HEK293 (cell line): ENCODE measurements at regions not wholly inside any gene's neighbourhood (a gene's known extent, or its start where the extent isn't known, plus 50 kb on each side); places are given as distances from the start of the nearest gene placed in this dataset.
"Not testable (repeated sequence)": the region's sequence is repeated elsewhere in the genome, so short reads cannot be mapped to it uniquely, and the experiment has no call there.

ENCODE experiments used
- BCL11A ChIP-seq: fragments of 450-650 bp; formaldehyde crosslinking; IDR thresholded peaks from 2 replicates; pipeline ENCODE4 v1.5.1; 2016; ENCODE audit warnings: low read depth, missing biosample characterization, missing genetic modification characterization
- CTCF ChIP-seq: fragments of 450-650 bp; formaldehyde crosslinking; IDR thresholded peaks from 2 replicates; pipeline ENCODE4 v1.5.1; 2016; ENCODE audit warnings: missing biosample characterization, missing genetic modification characterization
- ZNF174 ChIP-seq: fragments of 450-650 bp; formaldehyde crosslinking; IDR thresholded peaks from 2 replicates; pipeline ENCODE4 v1.5.0; 2017; ENCODE audit warnings: missing biosample characterization, mild to moderate bottlenecking, missing genetic modification characterization
- ZNF398 ChIP-seq: fragments of 450-650 bp; formaldehyde crosslinking; IDR thresholded peaks from 2 replicates; pipeline ENCODE4 v1.5.1; 2017; ENCODE audit warnings: missing biosample characterization, missing genetic modification characterization
- TF ChIP-seq, protein P1 (sequence below): fragments of 450-650 bp; formaldehyde crosslinking; IDR thresholded peaks from 2 replicates; pipeline ENCODE4 v1.5.1; 2016; ENCODE audit warnings: missing biosample characterization, missing genetic modification characterization
- TF ChIP-seq, protein P2 (sequence below): fragments of 450-650 bp; formaldehyde crosslinking; IDR thresholded peaks from 2 replicates; pipeline ENCODE4 v1.5.1; 2016; ENCODE audit warnings: missing biosample characterization, missing genetic modification characterization

GRCh38 chr21:41610840-41611115 is 102.8 kb upstream of the TMPRSS2 start:
- TF ChIP-seq CTCF (tag by site-specific recombination); ZNF398; ZNF174 (tag by site-specific recombination); BCL11A (tag by site-specific recombination): not testable (repeated sequence)
- TF ChIP-seq, protein P1, sequence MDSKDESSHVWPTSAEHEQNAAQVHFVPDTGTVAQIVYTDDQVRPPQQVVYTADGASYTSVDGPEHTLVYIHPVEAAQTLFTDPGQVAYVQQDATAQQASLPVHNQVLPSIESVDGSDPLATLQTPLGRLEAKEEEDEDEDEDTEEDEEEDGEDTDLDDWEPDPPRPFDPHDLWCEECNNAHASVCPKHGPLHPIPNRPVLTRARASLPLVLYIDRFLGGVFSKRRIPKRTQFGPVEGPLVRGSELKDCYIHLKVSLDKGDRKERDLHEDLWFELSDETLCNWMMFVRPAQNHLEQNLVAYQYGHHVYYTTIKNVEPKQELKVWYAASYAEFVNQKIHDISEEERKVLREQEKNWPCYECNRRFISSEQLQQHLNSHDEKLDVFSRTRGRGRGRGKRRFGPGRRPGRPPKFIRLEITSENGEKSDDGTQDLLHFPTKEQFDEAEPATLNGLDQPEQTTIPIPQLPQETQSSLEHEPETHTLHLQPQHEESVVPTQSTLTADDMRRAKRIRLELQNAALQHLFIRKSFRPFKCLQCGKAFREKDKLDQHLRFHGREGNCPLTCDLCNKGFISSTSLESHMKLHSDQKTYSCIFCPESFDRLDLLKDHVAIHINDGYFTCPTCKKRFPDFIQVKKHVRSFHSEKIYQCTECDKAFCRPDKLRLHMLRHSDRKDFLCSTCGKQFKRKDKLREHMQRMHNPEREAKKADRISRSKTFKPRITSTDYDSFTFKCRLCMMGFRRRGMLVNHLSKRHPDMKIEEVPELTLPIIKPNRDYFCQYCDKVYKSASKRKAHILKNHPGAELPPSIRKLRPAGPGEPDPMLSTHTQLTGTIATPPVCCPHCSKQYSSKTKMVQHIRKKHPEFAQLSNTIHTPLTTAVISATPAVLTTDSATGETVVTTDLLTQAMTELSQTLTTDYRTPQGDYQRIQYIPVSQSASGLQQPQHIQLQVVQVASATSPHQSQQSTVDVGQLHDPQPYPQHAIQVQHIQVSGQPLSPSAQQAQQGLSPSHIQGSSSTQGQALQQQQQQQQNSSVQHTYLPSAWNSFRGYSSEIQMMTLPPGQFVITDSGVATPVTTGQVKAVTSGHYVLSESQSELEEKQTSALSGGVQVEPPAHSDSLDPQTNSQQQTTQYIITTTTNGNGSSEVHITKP (tag by site-specific recombination), result not testable (repeated sequence)
- TF ChIP-seq, protein P2, sequence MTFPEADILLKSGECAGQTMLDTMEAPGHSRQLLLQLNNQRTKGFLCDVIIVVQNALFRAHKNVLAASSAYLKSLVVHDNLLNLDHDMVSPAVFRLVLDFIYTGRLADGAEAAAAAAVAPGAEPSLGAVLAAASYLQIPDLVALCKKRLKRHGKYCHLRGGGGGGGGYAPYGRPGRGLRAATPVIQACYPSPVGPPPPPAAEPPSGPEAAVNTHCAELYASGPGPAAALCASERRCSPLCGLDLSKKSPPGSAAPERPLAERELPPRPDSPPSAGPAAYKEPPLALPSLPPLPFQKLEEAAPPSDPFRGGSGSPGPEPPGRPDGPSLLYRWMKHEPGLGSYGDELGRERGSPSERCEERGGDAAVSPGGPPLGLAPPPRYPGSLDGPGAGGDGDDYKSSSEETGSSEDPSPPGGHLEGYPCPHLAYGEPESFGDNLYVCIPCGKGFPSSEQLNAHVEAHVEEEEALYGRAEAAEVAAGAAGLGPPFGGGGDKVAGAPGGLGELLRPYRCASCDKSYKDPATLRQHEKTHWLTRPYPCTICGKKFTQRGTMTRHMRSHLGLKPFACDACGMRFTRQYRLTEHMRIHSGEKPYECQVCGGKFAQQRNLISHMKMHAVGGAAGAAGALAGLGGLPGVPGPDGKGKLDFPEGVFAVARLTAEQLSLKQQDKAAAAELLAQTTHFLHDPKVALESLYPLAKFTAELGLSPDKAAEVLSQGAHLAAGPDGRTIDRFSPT (tag by site-specific recombination), result not testable (repeated sequence)
